ENCODE measurements at regions not wholly inside any gene's neighbourhood (a gene's known extent, or its start where the extent isn't known, plus 50 kb on each side); places are given as distances from the start of the nearest gene placed in this dataset.

- no peak for TF ChIP-seq CTCF (IDR thresholded peaks at IDR 0.05)
- TF ChIP-seq POLR2A (IDR thresholded peaks at IDR 0.05), result no peak
Measured at GRCh38 chr7:25622695-25623094, 394.4 kb upstream of the NPVF start.
